GM10266 (cell line): ENCODE measurements at regions not wholly inside any gene's neighbourhood (a gene's known extent, or its start where the extent isn't known, plus 50 kb on each side); places are given as distances from the start of the nearest gene placed in this dataset.

Experiments used
- DNase-seq: peaks from one replicate; pipeline ENCODE4 v3.0.0; 2012; ENCODE audit errors: extremely low spot score
- TF ChIP-seq, protein P1 (sequence below): IDR thresholded peaks from 2 replicates; pipeline ENCODE4 v1.5.1; 2012; ENCODE audit warnings: mild to moderate bottlenecking, low read depth; ENCODE audit not compliant: control insufficient read depth, insufficient read depth; ENCODE audit errors: missing control alignments

DNA sequence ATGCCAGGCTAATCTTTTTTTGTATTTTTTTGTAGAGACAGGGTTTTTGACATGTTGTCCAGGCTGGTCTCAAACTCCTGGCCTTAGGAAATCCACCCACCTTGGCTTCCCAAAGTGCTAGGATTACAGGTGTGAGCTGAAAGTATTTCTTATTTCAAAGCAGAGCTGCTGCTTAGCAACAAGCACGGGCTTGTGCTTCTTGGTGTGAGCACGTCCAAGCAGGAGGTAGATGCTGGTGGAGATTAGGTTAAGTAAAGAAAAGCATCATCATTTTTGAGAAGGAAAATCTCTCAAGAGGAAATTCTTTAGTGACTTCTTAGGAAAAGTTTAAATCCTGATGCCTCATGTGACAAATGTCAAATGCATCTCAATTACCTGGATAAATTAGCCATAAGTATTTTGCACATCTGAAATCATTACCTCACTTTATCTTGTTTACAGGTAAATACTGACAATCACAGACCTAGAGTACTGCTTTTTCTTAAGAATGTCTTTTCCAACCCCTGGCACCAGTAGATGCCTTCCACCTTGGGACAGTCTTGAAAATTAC is 431.8 kb upstream of the FZD8 start:
- TF ChIP-seq, protein P1, sequence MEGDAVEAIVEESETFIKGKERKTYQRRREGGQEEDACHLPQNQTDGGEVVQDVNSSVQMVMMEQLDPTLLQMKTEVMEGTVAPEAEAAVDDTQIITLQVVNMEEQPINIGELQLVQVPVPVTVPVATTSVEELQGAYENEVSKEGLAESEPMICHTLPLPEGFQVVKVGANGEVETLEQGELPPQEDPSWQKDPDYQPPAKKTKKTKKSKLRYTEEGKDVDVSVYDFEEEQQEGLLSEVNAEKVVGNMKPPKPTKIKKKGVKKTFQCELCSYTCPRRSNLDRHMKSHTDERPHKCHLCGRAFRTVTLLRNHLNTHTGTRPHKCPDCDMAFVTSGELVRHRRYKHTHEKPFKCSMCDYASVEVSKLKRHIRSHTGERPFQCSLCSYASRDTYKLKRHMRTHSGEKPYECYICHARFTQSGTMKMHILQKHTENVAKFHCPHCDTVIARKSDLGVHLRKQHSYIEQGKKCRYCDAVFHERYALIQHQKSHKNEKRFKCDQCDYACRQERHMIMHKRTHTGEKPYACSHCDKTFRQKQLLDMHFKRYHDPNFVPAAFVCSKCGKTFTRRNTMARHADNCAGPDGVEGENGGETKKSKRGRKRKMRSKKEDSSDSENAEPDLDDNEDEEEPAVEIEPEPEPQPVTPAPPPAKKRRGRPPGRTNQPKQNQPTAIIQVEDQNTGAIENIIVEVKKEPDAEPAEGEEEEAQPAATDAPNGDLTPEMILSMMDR, result no peak
- DNase-seq, result no peak

DNA sequence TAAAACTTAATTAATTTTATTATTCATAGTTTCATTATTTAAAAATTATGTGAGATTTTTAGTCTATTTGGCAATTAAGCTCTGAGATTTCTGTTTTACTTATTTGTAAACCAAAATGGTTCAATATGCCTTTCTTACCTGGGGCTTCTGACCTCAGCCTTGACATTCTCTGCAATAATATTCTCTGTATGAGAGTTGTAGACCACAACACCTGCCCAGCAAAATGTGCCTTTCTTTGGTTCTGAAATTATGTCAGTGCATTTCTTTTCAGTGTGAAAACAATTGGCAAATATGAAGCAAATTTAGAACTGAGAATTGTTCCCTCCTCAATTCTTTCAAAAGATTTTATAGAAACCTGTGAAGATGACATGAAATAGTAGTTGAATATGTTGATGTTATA is 426.4 kb upstream of the FZD8 start:
- TF ChIP-seq, protein P1, result no peak
- no peak for DNase-seq

DNA sequence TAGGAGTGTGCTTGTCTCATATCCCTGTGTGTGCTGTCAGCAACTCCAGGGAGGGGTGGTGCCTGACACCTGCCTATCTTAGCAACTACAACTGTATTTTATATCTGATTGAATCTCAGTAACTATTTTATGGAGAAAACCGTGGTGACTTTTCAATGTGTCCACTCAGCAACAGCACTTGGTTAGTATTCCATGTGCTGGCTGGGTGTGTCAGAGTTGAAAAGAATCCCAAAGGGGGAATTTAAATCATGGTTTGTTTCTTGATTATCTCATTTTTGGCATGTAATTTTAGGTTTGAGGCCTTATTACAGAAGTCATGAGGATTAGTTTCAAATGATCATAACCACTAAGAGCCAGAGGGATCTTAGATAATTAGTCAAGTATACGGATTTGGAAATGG is 425.7 kb upstream of the FZD8 start:
- no peak for DNase-seq
- TF ChIP-seq, protein P1, result no peak

DNA sequence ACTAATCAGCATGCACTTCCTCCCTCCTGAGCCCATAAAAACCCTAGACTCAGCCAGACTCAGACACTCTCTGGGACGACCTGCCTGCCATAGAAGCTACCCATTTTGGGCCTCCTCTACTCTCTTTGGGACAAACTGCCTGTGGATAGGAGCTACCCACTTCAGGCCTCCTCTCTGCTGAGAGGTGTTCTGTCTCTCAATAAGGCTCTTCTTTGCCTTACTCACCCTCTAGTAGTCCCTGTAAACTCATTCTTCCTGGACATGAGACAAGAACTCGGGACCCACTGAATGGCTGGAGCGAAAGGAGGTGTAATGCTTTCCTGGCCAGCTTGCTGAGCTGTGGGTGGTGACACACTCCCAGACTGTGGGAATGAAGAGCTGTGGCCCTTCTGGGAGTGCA is 424.8 kb upstream of the FZD8 start:
- DNase-seq, result no peak
- TF ChIP-seq, protein P1, result no peak

DNA sequence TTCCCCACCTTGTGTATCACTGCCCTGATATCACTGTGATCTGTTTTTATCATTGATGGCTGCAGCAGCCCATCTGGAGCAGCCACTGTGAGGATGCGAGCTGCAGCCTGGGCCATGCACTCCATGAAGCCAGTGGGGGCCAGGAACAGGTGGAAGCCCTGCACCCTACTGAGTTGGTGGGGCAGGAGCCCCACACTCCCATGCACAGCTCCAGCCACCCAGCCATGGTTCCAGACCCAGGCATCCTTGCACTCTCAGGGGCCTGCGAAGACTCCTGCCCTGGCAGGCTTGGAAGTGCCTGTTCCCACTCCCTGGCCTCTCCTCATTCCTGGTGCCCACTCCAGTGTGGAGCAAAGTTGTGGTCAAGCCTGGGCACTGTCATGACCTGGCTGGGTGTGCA is 424.0 kb upstream of the FZD8 start:
- TF ChIP-seq, protein P1, result no peak
- no peak for DNase-seq

DNA sequence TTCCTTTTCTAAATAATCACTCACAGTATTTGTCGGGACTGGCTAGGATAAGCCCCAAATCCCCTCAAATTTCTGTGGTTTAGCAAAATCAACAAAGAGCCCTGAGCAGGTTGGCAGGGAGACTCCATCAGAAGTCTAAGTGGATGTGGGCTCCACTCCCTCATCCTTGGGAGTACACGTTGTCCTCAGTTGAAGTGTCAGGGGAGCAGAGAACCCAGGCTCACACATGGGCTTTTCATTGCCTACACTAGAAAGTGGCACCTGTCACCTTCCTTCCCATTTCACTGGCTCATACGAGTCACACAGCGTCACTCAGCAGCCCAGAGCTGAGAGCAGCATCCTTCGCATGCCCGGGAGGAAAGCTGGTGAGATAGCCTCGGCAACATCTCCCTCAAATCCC is 421.3 kb upstream of the FZD8 start:
- no peak for DNase-seq
- TF ChIP-seq, protein P1, result no peak

DNA sequence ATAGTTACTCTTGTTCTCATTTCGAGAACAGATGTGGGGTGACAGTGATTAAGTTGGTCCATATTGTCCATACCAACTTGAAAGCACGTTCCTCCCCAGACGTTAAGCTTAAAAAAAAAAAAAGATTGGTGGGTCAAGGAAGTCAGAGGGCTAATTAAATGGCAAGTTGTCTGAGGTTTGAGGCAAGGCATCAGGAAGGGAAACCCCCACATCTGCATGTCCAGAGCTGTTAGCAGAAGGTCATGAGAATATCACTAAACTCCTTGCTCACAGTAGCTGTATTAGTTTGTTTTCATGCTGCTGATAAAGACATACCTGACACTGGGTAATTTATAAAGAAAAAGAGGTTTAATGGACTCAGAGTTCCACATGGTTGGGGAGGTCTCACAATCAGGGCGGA is 415.6 kb upstream of the FZD8 start:
- TF ChIP-seq, protein P1, result no peak
- DNase-seq, result no peak
